ENCODE measurements at regions not wholly inside any gene's neighbourhood (a gene's known extent, or its start where the extent isn't known, plus 50 kb on each side); places are given as distances from the start of the nearest gene placed in this dataset.

DNA sequence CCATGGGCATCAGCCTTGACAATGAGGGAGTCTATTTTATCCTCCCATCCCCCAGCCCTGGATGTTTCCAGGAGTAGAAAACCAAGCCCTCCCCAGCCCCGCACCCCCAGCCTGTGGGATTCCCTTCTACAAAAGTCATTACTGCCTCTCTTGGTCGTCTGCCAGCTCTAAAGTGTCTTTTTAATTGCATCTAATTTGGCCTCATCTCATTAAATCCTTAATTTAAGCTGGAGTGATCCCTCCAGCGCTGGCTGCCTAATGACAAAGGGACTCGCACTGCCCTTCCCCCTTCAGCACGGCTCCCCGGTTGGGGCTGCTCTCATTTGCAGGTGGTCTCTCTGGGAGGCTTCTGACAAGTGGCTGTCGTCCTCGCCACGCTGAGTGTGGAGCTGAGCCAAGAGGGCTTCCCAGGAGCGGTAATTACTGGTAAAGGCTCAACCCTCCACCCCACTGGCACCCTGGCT, 107.9 kb upstream of the ALDH1B1 start:
- DNase-seq: no peak

- no peak for DNase-seq
These were observed 108.4 kb upstream of the ALDH1B1 start for GRCh38 chr9:38284039-38284575.

GRCh38 chr9:38282756-38283155, 109.7 kb upstream of the ALDH1B1 start:
- DNase-seq: no peak

GRCh38 chr9:38281917-38282316, 110.6 kb upstream of the ALDH1B1 start:
- DNase-seq: no peak

GRCh38 chr9:38281196-38281595, 111.3 kb upstream of the ALDH1B1 start:
- no peak for DNase-seq

GRCh38 chr9:38280251-38280800, 112.2 kb upstream of the ALDH1B1 start:
- no peak for DNase-seq

DNA sequence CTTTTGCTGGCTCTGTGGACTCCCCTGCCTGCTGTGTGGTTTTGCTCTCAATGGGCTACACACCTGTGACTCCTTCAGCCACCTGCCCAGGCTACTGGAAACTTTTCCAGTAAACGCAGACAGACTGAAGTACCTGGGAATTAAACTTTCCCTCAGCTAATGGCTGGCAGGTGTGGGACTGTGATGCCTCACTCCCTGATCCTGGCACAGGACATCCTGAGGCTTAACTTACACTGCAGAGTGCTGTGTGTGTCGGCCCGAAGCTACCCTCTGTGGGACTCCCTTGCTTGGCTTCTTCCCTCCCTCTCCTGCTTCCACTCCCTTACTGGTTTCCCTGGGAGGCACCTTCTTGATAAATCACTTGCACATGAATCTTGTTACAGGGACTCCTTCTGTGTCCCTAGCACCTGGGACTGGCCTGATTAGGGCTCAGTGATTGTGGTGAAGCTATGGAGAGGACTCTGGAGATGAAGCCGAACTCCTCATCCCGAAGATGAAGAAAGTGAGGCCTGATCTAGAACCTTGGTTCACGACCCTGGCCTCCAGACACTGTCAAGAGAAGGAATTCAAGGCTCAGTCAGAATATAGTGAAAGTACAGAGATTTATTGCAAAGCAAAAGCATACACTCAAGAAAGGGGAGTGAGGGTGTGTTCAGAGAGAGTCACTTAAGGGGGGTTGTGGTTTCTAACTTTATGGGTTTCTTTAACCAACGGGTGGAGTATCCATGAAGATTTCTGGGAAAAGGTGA, 113.4 kb upstream of the ALDH1B1 start:
- no peak for DNase-seq

DNA sequence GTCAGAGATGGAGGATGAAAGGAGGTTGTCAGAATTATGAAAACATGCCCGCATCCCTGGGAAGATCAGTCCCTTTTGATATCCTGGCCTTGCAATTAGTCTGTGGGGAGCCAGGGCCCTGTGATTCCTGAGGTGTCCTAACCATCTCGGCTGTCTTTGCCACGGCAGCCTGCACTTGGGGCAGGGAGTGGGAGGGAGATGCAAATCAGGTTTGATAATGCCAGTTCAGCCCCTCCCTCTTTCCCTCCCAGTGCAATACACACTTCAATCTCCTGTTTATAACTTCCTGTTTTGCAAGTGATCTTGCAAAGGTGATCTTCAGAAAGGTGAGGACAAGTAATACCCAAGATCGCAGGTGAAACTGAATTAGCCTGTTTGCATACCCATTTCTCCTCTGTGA, 114.0 kb upstream of the ALDH1B1 start:
- DNase-seq: no peak

GRCh38 chr9:38277601-38278200, 114.8 kb upstream of the ALDH1B1 start:
- DNase-seq: no peak

- no peak for DNase-seq
These were observed 115.6 kb upstream of the ALDH1B1 start for GRCh38 chr9:38276771-38277439.

DNA sequence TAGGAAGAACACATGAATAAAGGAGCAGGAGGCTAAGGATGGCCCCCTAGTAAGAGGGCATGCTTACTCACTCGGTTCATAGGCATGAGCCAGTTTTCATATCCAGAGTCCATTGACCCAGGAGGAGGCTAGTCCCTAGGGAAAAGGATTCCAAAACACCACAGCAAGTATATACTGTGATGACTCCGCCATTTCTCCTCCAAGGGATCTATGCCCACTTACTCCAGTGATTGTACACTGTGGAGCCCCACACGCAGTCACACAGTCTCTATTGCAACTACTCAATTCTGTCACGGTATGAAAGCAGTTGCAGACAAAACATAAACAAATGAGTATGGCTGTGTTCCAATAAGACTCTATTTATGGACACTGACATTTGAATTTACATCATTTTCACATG, 117.7 kb upstream of the ALDH1B1 start:
- DNase-seq: no peak

DNA sequence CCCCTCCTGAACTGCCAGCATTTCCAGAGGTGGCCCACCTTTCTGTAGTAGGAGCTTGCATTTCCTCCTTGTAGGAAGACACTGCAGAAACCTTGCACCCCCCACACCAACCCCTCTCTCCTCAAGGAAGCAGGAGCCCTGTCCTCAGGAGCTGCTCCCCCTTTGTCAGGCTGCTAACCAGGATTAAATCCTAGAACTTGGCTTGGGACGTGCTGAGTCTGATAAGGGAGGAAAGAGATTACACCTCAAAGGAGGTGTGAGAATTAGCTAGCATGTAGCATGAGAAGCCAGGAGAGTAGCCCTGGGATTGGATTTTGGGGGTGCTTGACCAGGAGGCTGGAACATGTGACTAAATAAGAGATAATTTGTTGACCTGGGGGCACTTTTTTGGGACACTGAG, 119.8 kb upstream of the ALDH1B1 start:
- no peak for DNase-seq

DNA sequence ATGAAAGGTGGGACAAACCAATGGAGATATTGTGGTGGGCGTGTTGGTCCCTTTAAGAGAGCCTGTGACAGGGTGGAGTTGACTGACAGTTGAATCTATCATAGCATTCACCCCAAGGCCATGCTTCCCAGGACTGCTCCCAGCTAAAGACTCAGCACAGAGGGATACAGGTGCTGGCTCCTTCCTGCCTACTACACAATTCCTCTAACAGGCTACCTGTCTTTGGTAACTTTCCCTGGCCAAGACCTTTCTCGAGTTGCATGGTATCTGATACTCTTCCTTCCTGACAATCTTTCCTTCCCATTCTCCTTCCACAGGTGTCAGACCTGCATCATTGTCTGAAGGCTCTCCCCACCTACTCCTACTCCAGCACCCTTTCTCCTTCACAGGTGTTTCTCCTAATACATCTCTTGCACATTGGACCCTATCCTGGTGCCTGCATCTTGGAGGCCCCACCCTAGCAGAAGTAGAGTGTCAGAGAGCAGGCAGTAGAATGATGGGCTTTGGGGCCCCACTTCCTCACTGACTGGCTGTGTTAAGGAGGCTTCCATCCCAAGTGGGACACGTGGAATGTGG, 120.7 kb upstream of the ALDH1B1 start:
- DNase-seq: no peak

DNA sequence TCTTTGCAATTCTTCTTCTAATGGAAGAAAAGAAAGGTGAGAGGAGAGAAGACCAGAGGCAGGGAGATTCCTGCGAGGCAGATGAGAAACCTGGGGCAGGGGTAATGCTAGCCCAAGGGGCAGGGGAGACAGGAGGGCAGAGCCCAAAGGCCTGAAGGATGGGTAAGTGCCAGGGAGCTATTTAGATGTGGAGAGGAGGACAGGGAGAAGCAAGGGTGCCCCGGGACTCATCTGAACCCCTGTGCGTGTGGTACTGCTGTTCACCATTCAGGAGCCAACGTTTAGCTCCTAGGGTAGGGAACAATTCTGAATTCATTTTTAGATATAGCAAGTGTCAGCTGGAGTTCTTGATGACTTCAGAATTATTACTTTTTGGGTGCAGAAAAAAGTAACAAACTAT, 122.7 kb upstream of the ALDH1B1 start:
- DNase-seq: no peak

DNA sequence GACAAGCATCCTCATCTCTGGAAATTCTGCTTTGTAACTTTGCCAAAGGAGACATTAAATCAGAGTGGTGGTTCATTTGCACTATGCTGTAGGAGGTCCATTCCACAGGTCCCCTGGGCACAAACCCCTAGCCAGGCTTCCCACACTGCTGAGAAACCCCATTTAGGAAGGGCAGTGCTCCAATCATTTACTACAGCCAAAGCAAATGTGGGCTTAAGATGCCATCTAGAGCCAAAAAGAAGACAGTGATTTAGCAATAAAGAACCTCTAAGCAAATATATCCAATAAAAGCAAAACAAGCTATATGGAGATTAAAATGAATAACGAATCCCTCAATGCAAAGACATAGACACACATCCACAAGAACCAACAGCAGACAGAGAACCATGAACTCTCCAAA, 129.0 kb upstream of the ALDH1B1 start:
- DNase-seq: no peak

GRCh38 chr9:38259519-38260218, 132.8 kb upstream of the ALDH1B1 start:
- DNase-seq: no peak

DNA sequence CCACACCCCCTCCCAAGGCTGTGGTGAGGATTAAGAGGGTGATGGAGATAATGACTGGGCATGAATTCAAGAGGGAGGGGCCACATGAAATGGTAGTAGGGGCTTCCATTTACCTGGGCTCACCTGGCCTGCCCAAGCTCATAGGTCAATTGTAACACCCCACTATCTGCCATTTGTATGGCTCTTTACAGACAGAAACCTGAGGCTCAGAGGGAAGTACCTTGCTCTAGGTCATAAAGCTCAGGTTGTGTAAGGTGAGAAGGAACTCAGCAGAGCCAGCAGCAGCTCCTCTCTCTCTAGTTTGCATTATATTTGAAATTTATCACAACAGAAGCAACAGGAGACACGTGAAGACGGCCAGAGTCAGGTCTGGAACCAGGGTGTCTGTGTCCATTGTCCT, 133.4 kb upstream of the ALDH1B1 start:
- DNase-seq: no peak

DNA sequence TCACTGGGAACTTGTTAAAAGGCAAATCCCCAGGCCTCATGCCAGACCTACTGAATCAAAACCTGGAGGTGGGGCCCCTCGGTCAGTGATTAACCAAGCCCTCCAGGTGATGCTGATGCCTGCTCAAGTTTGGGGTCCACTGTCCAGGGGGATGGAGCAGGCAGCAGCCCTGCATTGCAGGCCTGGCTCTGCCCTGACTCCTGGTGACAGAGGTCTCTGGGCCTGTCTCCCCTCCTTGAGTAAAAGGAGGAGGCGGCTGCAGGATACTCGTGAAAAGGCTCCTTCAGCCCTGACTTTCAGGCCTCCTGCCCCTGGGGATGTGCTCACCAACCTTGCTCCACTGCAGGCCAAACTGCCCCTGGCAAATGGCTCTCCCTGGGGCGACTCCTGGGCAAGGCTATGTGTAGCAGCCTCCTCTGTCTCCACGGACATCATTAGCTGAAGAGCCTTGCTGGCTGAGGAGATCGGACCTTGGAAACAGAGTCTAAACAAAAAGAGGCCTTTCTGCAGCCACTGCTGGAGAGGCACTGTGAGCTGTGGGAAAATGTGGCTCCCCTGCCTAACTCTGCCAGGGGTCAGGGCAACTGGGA, 134.8 kb upstream of the ALDH1B1 start:
- DNase-seq: no peak

DNA sequence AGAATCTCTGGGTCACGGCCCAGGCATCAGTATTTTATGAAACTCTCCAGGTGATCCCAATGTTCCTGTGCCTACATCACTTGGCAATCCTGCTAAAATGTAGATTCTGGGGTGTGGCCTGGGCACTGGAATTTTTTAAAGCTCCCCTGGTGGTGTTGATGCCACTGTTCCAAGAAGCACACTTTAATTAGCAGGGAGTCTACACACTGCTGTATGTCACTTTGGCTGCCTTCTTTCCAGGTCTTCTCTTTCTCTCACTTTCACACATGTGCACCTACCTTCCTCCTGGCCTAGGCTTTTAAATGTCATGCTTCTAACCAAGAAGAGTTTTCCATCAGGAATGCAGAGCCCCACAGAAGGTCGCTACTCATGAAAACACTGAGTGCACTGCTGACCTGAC, 136.0 kb upstream of the ALDH1B1 start:
- DNase-seq: no peak

DNA sequence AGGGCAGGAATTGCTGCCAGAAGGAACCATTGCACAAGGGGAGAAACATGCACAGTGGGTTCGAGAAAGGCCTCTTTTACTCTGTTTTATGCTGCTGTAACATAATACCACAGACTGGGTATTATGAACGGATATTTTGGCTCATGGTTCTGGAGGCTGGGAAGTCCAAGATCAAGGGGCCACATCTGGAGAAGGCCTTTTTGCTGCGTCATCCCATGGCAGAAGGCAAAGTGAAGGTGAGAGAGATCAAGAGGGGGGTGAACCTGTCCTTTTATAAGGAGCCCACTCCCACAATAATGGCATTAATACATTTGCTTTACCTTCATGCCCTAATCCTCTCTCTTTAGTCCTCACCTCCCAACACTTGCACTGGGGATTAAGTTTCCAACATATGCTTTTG, 136.9 kb upstream of the ALDH1B1 start:
- no peak for DNase-seq

DNA sequence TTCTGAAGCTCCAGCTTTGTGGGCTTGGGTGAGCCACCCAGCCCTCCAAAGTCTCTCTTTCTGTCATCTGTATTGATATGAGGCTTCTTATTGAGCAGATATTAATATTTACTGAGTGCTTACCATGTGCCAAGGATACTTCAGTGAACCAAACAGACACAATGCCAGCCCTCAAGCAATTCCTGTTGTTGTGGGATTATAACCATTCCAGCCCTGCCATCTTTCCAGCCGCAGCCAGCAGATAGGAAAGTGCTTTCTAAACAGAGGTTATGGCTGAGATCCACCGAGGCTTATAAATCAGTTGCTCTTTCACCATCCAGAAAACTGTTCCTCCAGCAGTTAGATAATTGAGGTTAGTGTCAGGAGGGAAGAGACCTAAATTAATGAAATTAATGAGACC, 137.7 kb upstream of the ALDH1B1 start:
- DNase-seq: no peak

DNA sequence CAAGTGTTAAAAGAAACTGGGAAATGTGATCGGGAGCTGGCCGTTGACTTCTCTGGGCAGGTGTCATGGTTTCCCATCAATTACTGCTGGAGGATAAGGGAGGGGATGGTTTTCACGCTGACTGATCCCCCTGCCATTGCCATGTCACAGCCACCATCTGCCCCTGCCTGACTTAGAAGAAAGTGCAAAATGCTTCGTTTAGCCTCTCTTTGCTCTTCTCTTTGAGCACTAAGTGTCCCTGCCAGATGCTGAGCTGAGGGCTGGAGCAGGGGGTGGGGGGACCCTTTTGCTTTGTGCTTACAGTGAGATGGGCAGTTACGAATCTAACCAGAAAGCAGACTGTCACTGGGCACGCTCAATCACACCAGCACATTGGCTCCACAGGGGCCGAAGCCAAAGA, 138.4 kb upstream of the ALDH1B1 start:
- DNase-seq: no peak

All from C1 segment of cervical spinal cord (tissue), 14 donors.